HG03378 (cell line): ENCODE measurements at regions not wholly inside any gene's neighbourhood (a gene's known extent, or its start where the extent isn't known, plus 50 kb on each side); places are given as distances from the start of the nearest gene placed in this dataset.

Source experiments
- ATAC-seq: cut with Tn5 transposase; IDR thresholded peaks from one replicate; pipeline ENCODE4 v1.9.1; 2021; ENCODE audit warnings: mild to moderate bottlenecking, moderate library complexity; ENCODE audit not compliant: unreplicated experiment

- peak; percentile 33 for ATAC-seq
Measured at GRCh38 chr3:152516216-152516615, 247.5 kb downstream of the MBNL1 start.

DNA sequence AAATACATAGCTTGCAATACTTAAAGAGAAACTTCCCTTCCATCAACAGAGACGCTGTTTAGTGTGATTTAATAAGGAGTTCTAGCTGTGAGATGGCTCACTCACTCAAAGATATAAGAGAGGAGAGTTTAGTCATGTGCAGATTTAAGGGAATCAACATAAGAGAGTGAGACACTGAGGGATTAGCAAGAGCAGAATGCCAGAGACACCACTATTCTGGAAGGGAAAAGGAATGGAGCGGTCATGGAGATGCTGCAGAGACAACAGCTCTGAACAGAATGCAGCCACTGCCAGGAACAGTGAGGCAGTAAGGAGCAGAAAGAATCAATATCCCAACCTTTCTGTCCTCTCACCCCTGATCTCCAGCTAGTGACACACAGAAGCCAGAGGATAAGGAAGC is 248.8 kb downstream of the MBNL1 start:
- no peak for ATAC-seq

- peak; percentile 34 for ATAC-seq
Measured at GRCh38 chr3:152518346-152518745, 249.6 kb downstream of the MBNL1 start.

- ATAC-seq, result peak; percentile 58
Measured at GRCh38 chr3:152519376-152519775, 250.6 kb downstream of the MBNL1 start.

DNA sequence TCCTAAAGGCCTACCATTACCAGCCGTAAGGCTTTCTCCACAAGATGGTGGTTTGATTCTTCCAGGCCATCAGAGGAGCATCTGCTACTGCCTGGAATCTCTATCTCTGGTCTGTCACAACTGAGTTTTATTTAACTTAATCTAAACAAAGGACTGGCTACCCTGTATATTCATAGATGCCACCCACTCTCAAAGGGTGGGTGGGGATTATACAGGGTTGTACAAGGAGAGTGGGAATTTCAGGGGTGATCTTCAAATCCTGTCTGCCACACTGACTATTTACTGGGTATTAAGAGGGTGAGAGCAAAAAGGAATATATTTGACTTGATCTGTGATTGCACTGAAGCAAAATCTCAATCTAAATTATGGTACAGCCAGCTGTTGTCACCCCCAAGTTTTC is 253.3 kb downstream of the MBNL1 start:
- ATAC-seq, result no peak

- ATAC-seq, result peak; percentile 58
Measured at GRCh38 chr3:152524198-152525140, 255.7 kb downstream of the MBNL1 start.

DNA sequence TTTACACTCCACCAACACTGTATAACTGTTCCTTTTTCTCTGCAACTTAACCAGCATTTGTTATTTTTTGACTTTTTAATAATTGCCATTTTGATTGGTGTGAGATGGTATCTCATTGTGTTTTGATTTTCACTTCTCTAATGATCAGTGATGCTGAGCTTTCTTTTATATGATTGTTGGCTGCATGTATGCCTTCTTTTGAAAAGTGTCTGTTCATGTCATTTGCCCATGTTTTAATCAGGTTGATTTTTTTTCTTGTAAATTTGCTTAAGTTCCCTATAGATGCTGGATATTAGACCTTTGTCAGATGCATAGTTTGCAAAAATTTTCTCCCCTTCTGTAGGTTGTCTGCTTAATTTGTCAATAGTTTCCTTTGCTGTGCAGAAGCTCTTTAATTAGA is 263.0 kb downstream of the MBNL1 start:
- ATAC-seq, result no peak

DNA sequence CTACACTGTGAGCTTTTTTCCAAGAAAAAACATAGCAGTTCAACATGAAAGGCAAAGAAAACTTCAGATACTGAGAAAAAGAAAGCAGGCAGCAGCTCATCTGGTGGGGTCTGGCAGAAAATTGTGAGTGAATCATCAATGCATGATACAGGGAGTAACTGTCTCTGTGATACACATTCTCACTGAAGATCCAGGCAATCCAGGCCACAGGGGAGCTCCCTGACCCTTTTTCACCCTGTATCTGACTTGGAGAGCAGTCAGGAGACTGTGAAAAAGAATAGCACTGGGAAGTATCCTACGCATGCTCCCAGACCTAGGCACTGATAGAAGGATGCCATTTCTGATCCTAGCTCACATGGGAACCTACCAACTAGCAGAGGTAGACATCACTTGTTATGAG is 269.8 kb downstream of the MBNL1 start:
- no peak for ATAC-seq

GRCh38 chr3:152539191-152539764 is 270.5 kb downstream of the MBNL1 start:
- ATAC-seq, result no peak

DNA sequence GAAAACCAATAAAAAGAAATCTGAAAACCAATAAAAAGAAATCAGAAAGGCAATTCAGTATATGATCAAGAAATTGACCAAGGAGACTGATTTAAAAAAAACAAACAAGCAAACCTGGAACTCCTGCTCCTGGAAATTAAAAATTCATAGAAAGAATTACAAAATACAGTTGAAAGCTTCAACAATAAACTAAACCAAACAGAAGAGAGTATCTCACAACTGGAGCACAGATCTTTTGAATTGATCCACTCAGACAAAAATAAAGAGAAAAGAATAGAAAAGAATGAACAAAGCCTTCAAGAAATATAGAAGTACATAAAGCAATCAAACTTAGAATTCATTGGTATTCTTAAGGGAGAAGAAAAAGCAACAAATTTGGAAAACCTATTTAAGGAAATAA is 271.4 kb downstream of the MBNL1 start:
- no peak for ATAC-seq

DNA sequence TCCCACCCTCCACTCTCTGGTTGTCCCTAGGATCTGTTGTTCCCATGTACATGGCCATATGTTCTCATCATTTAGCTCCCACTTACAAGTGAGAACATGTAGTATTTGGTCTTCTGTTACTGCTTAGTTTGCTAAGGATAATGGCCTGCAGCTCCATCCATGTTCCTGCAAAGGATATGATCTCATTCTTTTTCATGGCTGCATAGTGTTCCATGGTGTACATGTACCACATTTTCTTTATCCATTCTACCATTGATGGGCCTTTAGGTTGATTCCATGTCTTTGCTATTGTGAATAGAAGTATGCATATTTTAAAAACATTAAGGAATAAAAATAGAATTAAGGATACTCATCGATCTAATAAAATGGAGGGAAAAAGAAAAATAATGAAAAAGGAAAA is 278.4 kb downstream of the MBNL1 start:
- ATAC-seq, result no peak

- no peak for ATAC-seq
Measured at GRCh38 chr3:152549263-152549662, 280.5 kb downstream of the MBNL1 start.

GRCh38 chr3:152550284-152550683 is 281.6 kb downstream of the MBNL1 start:
- ATAC-seq, result no peak

DNA sequence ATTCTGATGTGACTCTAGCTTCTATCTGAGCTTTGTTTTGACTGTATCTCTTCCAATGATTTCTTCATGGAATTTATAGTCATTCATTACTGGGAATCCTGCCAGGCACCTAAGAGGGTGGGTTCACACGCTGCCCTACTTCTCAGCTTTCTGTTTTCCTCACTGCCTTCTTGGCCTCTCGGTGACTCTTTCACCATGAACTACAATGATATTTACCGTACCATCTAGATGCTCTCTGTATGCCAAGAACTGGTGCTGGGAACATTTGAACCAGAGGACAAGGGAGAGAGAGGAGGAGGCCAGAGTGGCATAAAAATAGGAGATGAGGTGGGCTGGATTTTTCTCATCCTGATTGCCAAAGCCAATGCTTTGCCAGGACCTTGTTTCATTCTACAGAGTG is 280.0 kb upstream of the P2RY1 start:
- no peak for ATAC-seq

GRCh38 chr3:152555666-152556291 is 279.2 kb upstream of the P2RY1 start:
- ATAC-seq, result no peak

GRCh38 chr3:152556731-152557254 is 278.1 kb upstream of the P2RY1 start:
- ATAC-seq, result peak; percentile 74

DNA sequence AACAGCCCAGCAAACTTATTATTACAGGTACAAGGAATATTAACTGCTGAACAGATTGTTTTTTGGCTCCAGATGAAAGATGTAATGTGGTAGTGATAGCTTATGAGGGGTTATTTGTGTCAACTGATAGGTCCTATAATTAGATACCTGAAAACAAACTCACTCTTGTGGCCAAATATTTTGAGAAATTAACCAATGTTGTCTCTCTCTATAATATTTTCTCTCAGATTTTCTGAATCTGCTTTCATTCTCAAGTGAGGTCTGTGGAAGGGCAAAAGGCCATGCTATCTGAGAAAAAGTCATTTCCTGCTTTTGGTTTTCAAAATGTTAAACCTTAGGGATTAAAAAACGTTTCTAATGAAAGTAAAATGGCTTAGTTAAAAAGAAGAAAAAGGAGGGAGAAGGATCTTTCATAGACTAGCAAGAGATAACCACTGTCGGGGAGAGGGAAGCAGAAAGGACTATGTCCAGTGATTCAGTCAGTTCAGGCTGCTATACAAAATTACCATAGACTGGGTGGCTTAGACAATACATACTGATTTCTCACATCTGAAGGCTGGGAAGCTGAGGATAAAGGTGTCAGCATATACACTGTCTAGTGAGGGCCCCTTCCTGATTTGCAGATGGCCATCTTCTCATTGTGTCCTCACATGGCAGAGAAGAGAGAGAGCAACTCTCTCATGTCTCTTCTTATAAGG is 277.5 kb upstream of the P2RY1 start:
- peak; percentile 55 for ATAC-seq

- ATAC-seq, result no peak
Measured at GRCh38 chr3:152558386-152558785, 276.5 kb upstream of the P2RY1 start.

GRCh38 chr3:152559246-152559645 is 275.7 kb upstream of the P2RY1 start:
- ATAC-seq, result no peak

- no peak for ATAC-seq
Measured at GRCh38 chr3:152564459-152564858, 270.5 kb upstream of the P2RY1 start.

GRCh38 chr3:152574461-152575079 is 260.4 kb upstream of the P2RY1 start:
- no peak for ATAC-seq
